ENCODE measurements at regions not wholly inside any gene's neighbourhood (a gene's known extent, or its start where the extent isn't known, plus 50 kb on each side); places are given as distances from the start of the nearest gene placed in this dataset.

GRCh38 chr2:20539776-20540586 lies 93.1 kb downstream of the RHOB start:
- no peak for DNase-seq (ENCODE audit: low spot score)

DNA sequence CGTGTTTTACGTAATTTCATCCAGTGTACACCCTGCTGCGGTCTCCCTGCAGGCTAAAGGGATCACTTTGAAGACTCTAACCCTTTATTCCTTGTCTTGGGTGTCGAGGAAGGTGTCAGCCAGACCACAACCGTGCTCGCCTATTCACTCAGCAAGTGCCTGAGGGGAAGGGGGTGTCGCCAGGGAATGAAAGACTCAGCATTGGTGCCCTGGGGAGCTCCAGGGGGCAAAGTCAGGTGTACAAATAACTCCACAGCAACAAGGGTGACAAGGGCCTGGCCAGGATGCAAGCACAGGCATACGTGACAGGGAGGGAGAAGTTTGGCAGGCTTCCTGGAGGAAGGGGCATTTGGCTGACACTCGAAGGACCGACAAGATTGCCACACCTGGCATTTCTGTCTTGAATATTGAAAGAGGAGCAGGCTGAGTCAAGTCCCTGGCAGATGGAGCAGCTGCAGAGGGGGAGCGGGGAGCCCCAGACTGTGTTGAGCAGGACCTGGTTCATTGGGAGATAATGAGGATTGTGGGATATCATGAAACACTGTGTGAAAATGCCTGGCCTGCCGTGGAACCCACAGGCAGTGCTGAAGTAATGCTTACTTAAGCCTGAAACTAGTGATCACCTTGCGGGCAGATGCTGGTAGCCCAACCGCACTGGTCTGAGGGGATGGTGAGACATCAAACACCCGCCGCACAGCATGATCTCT lies 93.9 kb downstream of the RHOB start:
- DNase-seq (ENCODE audit: low spot score): no peak

DNA sequence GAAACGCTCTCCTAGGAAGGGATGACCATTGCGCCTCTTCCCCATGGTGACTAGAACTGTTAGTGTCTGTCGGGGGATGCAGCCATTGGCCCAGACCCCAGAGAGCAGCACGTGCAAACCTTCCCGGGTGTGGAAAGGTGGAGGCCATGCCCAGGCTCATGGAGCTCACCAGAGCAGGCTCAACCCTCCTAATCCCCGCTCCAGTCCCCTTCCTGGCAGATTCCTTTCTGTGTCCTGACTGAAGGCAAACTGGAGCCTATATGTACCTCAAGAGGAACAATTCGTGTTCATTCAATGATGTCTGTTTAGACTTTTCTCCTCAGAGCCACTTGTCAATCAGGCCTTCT lies 94.4 kb downstream of the RHOB start:
- no peak for DNase-seq (ENCODE audit: low spot score)

GRCh38 chr2:20541651-20542050 lies 94.8 kb downstream of the RHOB start:
- no peak for DNase-seq (ENCODE audit: low spot score)

- no peak for DNase-seq (ENCODE audit: low spot score)
Observed at GRCh38 chr2:20542269-20542668, 95.4 kb downstream of the RHOB start.

DNA sequence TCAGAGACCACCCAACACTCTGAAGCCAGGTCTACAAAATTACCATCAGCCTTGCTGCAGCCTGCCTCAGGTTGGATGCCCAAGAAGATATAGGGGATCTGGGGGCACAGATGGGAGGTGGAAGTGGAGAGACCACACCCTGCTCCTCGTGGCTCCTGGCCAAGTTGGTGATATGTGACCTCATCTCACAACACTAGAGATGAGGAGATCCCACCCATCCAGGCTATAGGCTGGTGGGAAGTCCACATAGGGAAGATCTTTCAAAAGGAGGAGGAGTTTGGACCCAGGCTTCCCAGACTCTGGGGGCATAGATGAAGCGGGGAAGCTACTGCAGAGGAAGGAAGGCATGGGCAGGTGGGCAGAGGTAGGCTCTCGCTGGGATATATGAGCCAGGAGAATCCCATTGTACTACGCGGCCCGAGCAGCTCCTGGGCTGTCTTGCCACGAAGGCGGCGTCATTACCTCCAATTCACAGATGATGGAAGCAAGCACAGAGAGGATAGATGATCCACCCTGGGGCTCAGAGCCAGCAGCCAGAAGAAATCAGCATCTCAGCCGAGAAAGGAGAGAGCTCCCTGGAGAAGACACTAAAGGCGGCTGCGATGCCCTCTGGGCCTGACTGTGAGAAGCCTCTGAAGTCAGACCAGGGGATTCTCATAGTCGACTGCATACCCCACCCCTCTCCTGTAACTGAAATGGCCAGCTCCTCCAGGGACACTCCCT lies 96.0 kb downstream of the RHOB start:
- no peak for DNase-seq (ENCODE audit: low spot score)

DNA sequence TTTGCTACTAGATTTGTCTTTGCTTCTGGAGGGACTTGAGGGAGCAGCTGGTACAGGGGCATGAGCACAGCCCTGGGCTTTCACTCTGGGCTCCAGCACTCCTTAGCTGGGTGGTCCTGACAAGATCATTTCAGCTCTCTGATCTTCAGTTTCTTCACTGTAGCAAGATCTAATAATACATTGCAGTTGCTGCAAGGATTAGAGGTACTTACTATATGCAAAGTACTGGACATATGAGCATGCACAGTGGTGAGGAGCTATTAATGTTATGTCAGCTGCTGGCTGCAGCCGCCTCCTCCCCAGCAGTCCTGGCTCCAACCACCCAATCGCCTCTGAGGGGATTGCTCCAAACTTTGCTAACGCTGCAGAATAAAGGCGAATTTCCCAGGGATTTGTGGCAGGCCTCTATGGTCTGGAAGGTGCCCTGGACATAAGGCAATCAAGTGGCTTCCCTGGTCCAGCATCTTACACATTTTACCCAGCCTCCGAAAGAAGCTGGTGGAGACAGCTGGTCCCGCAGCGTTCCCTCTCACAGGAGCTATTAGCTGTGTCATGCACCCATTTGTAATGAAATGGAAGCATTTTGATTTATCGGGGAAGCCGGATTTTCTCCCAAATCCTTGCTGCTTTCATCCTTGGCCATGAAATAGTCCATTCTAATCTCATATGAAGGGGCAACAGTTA lies 96.7 kb downstream of the RHOB start:
- DNase-seq (ENCODE audit: low spot score): no peak

- DNase-seq (ENCODE audit: low spot score): no peak
Observed at GRCh38 chr2:20544153-20544747, 97.4 kb downstream of the RHOB start.

GRCh38 chr2:20549144-20549543 lies 101.8 kb downstream of the HS1BP3 start:
- no peak for DNase-seq (ENCODE audit: low spot score)

GRCh38 chr2:20549691-20550348 lies 101.1 kb downstream of the HS1BP3 start:
- no peak for DNase-seq (ENCODE audit: low spot score)

- no peak for DNase-seq (ENCODE audit: low spot score)
Observed at GRCh38 chr2:20551260-20551944, 99.5 kb downstream of the HS1BP3 start.

DNA sequence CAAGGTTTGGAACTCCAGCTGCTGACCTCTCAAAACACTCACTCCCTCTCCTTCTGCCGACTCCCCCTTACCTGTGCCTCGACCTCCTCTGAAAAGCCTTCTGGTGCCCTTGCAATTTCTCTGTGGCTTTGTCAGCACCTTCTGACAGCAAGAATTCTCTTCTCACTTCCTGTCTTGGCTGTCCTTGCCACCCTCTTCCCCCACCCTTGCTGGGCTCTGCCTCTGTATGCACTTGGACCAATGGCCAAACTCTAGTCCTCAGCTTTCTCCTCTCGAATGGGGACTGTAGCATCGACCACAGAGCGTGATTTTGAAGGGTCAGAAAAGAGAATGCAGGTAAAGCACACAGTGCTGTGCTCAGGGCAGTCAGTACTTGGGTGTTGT lies 99.0 kb downstream of the HS1BP3 start:
- DNase-seq (ENCODE audit: low spot score): no peak

DNA sequence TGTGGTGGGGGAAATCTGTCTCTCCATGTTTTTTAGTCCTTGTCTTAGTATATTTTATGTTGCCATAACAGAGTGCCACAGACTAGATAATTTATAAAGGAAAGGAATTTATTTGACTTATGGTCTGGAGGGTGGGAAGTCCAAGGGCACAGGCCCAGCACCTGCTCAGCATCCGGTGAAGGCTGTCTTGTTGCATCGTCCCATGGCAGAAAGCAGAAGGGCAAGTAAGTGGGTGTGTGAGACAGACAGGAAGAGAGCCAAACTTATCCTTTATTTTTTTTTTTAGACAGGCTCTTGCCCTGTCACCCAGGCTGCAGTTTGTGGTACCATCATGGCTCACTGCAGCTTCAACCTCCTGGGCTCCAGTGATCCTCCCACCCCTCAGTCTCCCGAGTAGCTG lies 98.1 kb downstream of the HS1BP3 start:
- no peak for DNase-seq (ENCODE audit: low spot score)

GRCh38 chr2:20553580-20553979 lies 97.3 kb downstream of the HS1BP3 start:
- DNase-seq (ENCODE audit: low spot score): no peak

- DNase-seq (ENCODE audit: low spot score): no peak
Observed at GRCh38 chr2:20555954-20556353, 94.9 kb downstream of the HS1BP3 start.

- DNase-seq (ENCODE audit: low spot score): no peak
Observed at GRCh38 chr2:20556756-20557155, 94.1 kb downstream of the HS1BP3 start.

GRCh38 chr2:20557226-20557625 lies 93.7 kb downstream of the HS1BP3 start:
- DNase-seq (ENCODE audit: low spot score): no peak

- DNase-seq (ENCODE audit: low spot score): no peak
Observed at GRCh38 chr2:20557635-20558034, 93.3 kb downstream of the HS1BP3 start.

DNA sequence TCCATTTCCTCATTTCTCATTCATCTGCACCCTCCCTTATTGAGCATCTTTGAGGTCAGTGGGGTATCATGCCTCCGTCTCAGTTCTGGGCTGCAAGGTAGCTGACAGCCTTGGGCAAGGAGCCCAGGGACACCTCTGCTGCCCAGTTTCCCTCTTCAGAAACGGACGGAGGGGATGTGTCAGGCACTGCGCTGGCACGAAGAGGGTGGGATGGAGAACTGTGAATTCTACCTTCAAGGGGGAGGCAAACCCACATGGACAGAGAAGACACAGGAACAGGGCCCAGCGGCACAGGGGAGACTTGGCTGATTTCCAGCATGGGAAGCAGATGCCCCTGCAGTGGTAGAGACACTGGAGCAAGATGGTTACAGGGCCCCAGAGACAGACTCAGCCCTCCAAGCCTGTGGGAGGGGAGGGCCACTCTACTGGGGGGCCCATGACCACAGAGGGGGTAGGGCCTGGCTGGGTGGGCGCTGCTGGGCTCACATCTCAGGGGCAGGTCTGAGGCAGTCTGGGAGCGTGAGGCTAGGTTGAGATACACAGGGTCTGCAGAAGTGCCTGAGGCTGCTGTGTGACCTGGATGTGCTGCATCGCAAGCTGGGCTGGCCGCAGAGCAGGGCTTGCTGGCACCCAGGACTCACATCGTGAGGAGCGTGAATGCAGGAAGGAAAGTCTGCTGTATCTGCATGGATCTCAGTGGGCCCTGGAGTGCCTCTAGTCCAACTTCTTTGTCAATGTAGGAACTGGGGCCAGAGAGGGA lies 92.3 kb downstream of the HS1BP3 start:
- DNase-seq (ENCODE audit: low spot score): no peak

GRCh38 chr2:20559277-20559676 lies 91.6 kb downstream of the HS1BP3 start:
- no peak for DNase-seq (ENCODE audit: low spot score)
